IPS-18c (cell line): ENCODE measurements at regions not wholly inside any gene's neighbourhood (a gene's known extent, or its start where the extent isn't known, plus 50 kb on each side); places are given as distances from the start of the nearest gene placed in this dataset.

Source experiments
- H3K4me3 ChIP-seq: 2 replicates; pipeline ENCODE4 v1.7.0; 2013; ENCODE audit warnings: low read depth, mild to moderate bottlenecking, low read length, moderate library complexity; ENCODE audit not compliant: insufficient read depth
- H3K9me3 ChIP-seq: one replicate; pipeline ENCODE4 v1.6.1; 2013; ENCODE audit warnings: mild to moderate bottlenecking, low read length, moderate library complexity; ENCODE audit not compliant: control insufficient read depth, insufficient read depth

- Histone ChIP-seq H3K4me3 (no peak overlapping the region), H3K9me3 (no peaks in the 10 kb centered on the region)
Observed at GRCh38 chr11:92524542-92524941, 299.9 kb downstream of the FAT3 start.

GRCh38 chr11:92527467-92527866 is 302.8 kb downstream of the FAT3 start:
- Histone ChIP-seq H3K4me3 (no peak overlapping the region), H3K9me3 (no peaks in the 10 kb centered on the region)

- H3K4me3 ChIP-seq, result no peak overlapping the region
- H3K9me3 ChIP-seq, result no peaks in the 10 kb centered on the region
Observed at GRCh38 chr11:92528001-92528400, 303.4 kb downstream of the FAT3 start.

- H3K9me3 ChIP-seq, result no peaks in the 10 kb centered on the region
- H3K4me3 ChIP-seq, result no peak overlapping the region
Observed at GRCh38 chr11:92531065-92531739, 306.6 kb downstream of the FAT3 start.

GRCh38 chr11:92533657-92534335 is 309.2 kb downstream of the FAT3 start:
- no peak overlapping the region for H3K4me3 ChIP-seq
- no peaks in the 10 kb centered on the region for H3K9me3 ChIP-seq

- H3K4me3 ChIP-seq, result no peak overlapping the region
Observed at GRCh38 chr11:92536883-92537282, 312.3 kb downstream of the FAT3 start.

GRCh38 chr11:92540096-92540495 is 315.5 kb downstream of the FAT3 start:
- Histone ChIP-seq H3K4me3 (no peak overlapping the region), H3K9me3 (no peaks in the 10 kb centered on the region)

More at GRCh38 chr11:92536883-92537282, 312.3 kb downstream of the FAT3 start:
- H3K9me3 ChIP-seq, result no peaks in the 10 kb centered on the region

GRCh38 chr11:92545906-92546471 is 321.4 kb downstream of the FAT3 start:
- Histone ChIP-seq H3K4me3 (no peak overlapping the region), H3K9me3 (no peaks in the 10 kb centered on the region)

- H3K4me3 ChIP-seq, result no peak overlapping the region
- no peaks in the 10 kb centered on the region for H3K9me3 ChIP-seq
Observed at GRCh38 chr11:92546603-92547002, 322.0 kb downstream of the FAT3 start.

GRCh38 chr11:92550411-92550810 is 325.8 kb downstream of the FAT3 start:
- Histone ChIP-seq H3K4me3 (no peak overlapping the region), H3K9me3 (no peaks in the 10 kb centered on the region)

- H3K9me3 ChIP-seq, result no peaks in the 10 kb centered on the region
- H3K4me3 ChIP-seq, result no peak overlapping the region
Observed at GRCh38 chr11:92550871-92551270, 326.3 kb downstream of the FAT3 start.

- Histone ChIP-seq H3K4me3 (no peak overlapping the region), H3K9me3 (no peaks in the 10 kb centered on the region)
Observed at GRCh38 chr11:92552942-92553341, 328.3 kb downstream of the FAT3 start.

- Histone ChIP-seq H3K9me3 (no peaks in the 10 kb centered on the region), H3K4me3 (no peak overlapping the region)
Observed at GRCh38 chr11:92554688-92555087, 330.1 kb downstream of the FAT3 start.

GRCh38 chr11:92556431-92556830 is 331.8 kb downstream of the FAT3 start:
- Histone ChIP-seq H3K9me3 (no peaks in the 10 kb centered on the region), H3K4me3 (no peak overlapping the region)

GRCh38 chr11:92557879-92558278 is 333.3 kb downstream of the FAT3 start:
- H3K4me3 ChIP-seq, result no peak overlapping the region
- H3K9me3 ChIP-seq, result no peaks in the 10 kb centered on the region

GRCh38 chr11:92558323-92558722 is 333.7 kb downstream of the FAT3 start:
- Histone ChIP-seq H3K9me3 (no peaks in the 10 kb centered on the region), H3K4me3 (no peak overlapping the region)

GRCh38 chr11:92569726-92570125 is 345.1 kb downstream of the FAT3 start:
- H3K9me3 ChIP-seq, result no peaks in the 10 kb centered on the region
- H3K4me3 ChIP-seq, result no peak overlapping the region

GRCh38 chr11:92572559-92572958 is 347.9 kb downstream of the FAT3 start:
- Histone ChIP-seq H3K4me3 (no peak overlapping the region), H3K9me3 (no peaks in the 10 kb centered on the region)
